GM12878 (cell line): ENCODE measurements at regions not wholly inside any gene's neighbourhood (a gene's known extent, or its start where the extent isn't known, plus 50 kb on each side); places are given as distances from the start of the nearest gene placed in this dataset.
"Not testable (repeated sequence)": the region's sequence is repeated elsewhere in the genome, so short reads cannot be mapped to it uniquely, and the experiment has no call there.

Experiments used
- ATAC-seq: fragments of 200-7000 bp; cut with Tn5 transposase; 3 replicates; pipeline ENCODE4 v1.9.1; 2020; ENCODE audit warnings: mild to moderate bottlenecking, moderate library complexity
- BruUV-seq: library from RNA; stranded (reverse); fragments of 400-500 nt; replicated peaks from 2 replicates; lab custom pipeline; 2021; lab: Mats Ljungman, UMichigan
- CTCF ChIA-PET: fragments of 300-600 bp; sonication (Branson Sonifier 250); formaldehyde crosslinking; extraction: SDS; loops from one replicate; lab custom pipeline; 2021; ENCODE audit warnings: inconsistent platforms; lab: Yijun Ruan, JAX
- POLR2A ChIA-PET: fragments of 350-600 bp; formaldehyde crosslinking; extraction: SDS; loops from one replicate; lab custom pipeline; 2021; ENCODE audit warnings: inconsistent platforms; lab: Charles Lee
- RAD21 ChIA-PET: fragments of 300-600 bp; sonication (Branson Sonifier 250); formaldehyde crosslinking; loops from one replicate; lab custom pipeline; 2023; ENCODE audit warnings: antibody characterized with exemption; ENCODE audit not compliant: unreplicated experiment; lab: Charles Lee
- SMC1A ChIA-PET: fragments of 300-600 bp; sonication (Branson Sonifier 250); formaldehyde crosslinking; loops from one replicate; lab custom pipeline; 2023; ENCODE audit not compliant: unreplicated experiment, uncharacterized antibody; lab: Charles Lee
- DNase-seq: peaks from one replicate; pipeline ENCODE4 v3.0.0-alpha.2; 2011; ENCODE audit warnings: low read depth, low spot score
- FAIRE-seq: peaks from 3 replicates; lab custom pipeline; 2011; peaks lifted over from hg19 to GRCh38; lab: Jason Lieb, UNC
- H2AFZ ChIP-seq: 2 replicates; pipeline ENCODE4 v1.6.0; 2011; ENCODE audit warnings: low read depth, low read length, control low read depth; ENCODE audit not compliant: control insufficient read depth
- H3K27ac ChIP-seq: 2 replicates; pipeline ENCODE4 v1.5.1; 2011; ENCODE audit warnings: control low read depth; ENCODE audit not compliant: control insufficient read depth, insufficient read depth
- H3K27me3 ChIP-seq, 2 experiments: replicated peaks in 1 of 2; 2 replicates each; pipeline versions ENCODE4 v1.6.0 to v1.6.1; 2011; ENCODE audit warnings: low read length in 1 of 2; ENCODE audit not compliant: control insufficient read depth in 2 of 2, insufficient read depth in 2 of 2
- H3K36me3 ChIP-seq, 2 experiments: 2 replicates each; pipeline ENCODE4 v1.5.1; 2011; ENCODE audit warnings: low read length in 1 of 2; ENCODE audit not compliant: control insufficient read depth in 2 of 2, insufficient read depth in 2 of 2
- H3K4me1 ChIP-seq: 2 replicates; pipeline ENCODE4 v1.6.1; 2011; ENCODE audit warnings: mild to moderate bottlenecking, low read length, moderate library complexity, mixed read lengths; ENCODE audit not compliant: control insufficient read depth, insufficient read depth
- H3K4me2 ChIP-seq: 2 replicates; pipeline ENCODE4 v1.6.0; 2011; ENCODE audit warnings: control low read depth; ENCODE audit not compliant: control insufficient read depth, insufficient read depth
- H3K4me3 ChIP-seq: fragments of 200-600 bp; sonication (generic); 2 replicates; pipeline ENCODE4 v1.5.1; 2016
- H3K79me2 ChIP-seq: 2 replicates; pipeline ENCODE4 v1.6.0; 2011; ENCODE audit warnings: low read length; ENCODE audit not compliant: control insufficient read depth, insufficient read depth
- H3K9ac ChIP-seq: 2 replicates; pipeline ENCODE4 v1.8.0; 2011; ENCODE audit warnings: low read length, control low read depth, mixed read lengths; ENCODE audit not compliant: control insufficient read depth, insufficient read depth
- H3K9me3 ChIP-seq: replicated peaks from 3 replicates; pipeline ENCODE4 v1.5.1; 2011; ENCODE audit warnings: mild to moderate bottlenecking, low read length; ENCODE audit not compliant: control insufficient read depth, insufficient read depth
- H4K20me1 ChIP-seq: 2 replicates; pipeline ENCODE4 v1.6.0; 2011; ENCODE audit not compliant: control insufficient read depth, insufficient read depth
- ATF3 ChIP-seq: IDR thresholded peaks from 2 replicates; pipeline ENCODE4 v1.6.1; 2011; ENCODE audit warnings: low read depth, mild to moderate bottlenecking, low read length, moderate library complexity, borderline replicate concordance; ENCODE audit errors: extremely low read depth
- ATF7 ChIP-seq: fragments of 450-650 bp; IDR thresholded peaks from 2 replicates; pipeline ENCODE4 v1.6.1; 2016; ENCODE audit warnings: low read depth, mild to moderate bottlenecking
- BRCA1 ChIP-seq: IDR thresholded peaks from 2 replicates; pipeline ENCODE4 v1.6.1; 2011; ENCODE audit warnings: low read depth, low read length, improper control_type of control experiment
- CBX5 ChIP-seq: sonication (generic); IDR thresholded peaks from 2 replicates; pipeline ENCODE4 v1.6.1; 2016; ENCODE audit warnings: low read depth, moderate library complexity, mild to moderate bottlenecking, inconsistent platforms
- CTCF ChIP-seq, 3 experiments: IDR thresholded peaks in 2 of 3; conservative IDR thresholded peaks in 1 of 3; 2 replicates each; pipeline ENCODE4 v1.5.1; 2011; ENCODE audit warnings: low read depth in 3 of 3, low read length in 3 of 3, mild to moderate bottlenecking in 3 of 3, control low read depth in 2 of 3, moderate library complexity in 2 of 3, inconsistent platforms in 1 of 3, mixed read lengths in 1 of 3; ENCODE audit not compliant: control insufficient read depth in 2 of 3, insufficient read depth in 1 of 3; ENCODE audit errors: extremely low read depth in 1 of 3
- EGR1 ChIP-seq, 2 experiments: IDR thresholded peaks; 1 replicate in 1 of 2; 2 replicates in 1 of 2; pipeline ENCODE4 v1.6.1; 2011 to 2012; ENCODE audit warnings: low read depth in 2 of 2, low read length in 2 of 2, borderline replicate concordance in 1 of 2, mild to moderate bottlenecking in 1 of 2, moderate library complexity in 1 of 2
- FOXK2 ChIP-seq: fragments of 450-650 bp; IDR thresholded peaks from 2 replicates; pipeline ENCODE4 v1.6.1; 2017; ENCODE audit warnings: mild to moderate bottlenecking, moderate library complexity
- MLLT1 ChIP-seq: fragments of 450-650 bp; IDR thresholded peaks from 2 replicates; pipeline ENCODE4 v1.6.1; 2016; ENCODE audit warnings: mild to moderate bottlenecking
- ZNF687 ChIP-seq: fragments of 450-650 bp; IDR thresholded peaks from 2 replicates; pipeline ENCODE4 v1.6.1; 2017; ENCODE audit warnings: mild to moderate bottlenecking, moderate library complexity
- WGBS: methylation state at CpG from one replicate; pipeline ENCODE4 v1.1.6; 2016; ENCODE audit warnings: low lambda C conversion rate; ENCODE audit not compliant: insufficient replicate concordance, insufficient coverage; ENCODE audit errors: missing lambda C conversion rate; 5-methylcytosine and 5-hydroxymethylcytosine counted together
- in situ Hi-C: fragments of 300-500 bp; cut with MboI; formaldehyde crosslinking; loops from 9 replicates; pipeline ENCODE4 v1.14.3; 2018; ENCODE audit warnings: mixed read lengths
- intact Hi-C: fragments of 100-400 bp; cut with micrococcal nuclease; formaldehyde crosslinking; loops from one replicate; pipeline ENCODE4 v1.14.2; 2022; ENCODE audit not compliant: unreplicated experiment

GRCh38 chrX:120718969-120719368 is 89.1 kb upstream of the C1GALT1C1 start:
- Histone ChIP-seq H4K20me1 (no peaks in the 10 kb centered on the region), H2AFZ (no peak overlapping the region), H3K36me3 (no peaks in the 10 kb centered on the region), H3K9ac (no peak overlapping the region), H3K4me2 (no peak overlapping the region)
- 38% methylated on average over 2 of the region's 2 CpGs for WGBS
- ChIA-PET POLR2A (no interaction called here), CTCF (no interaction called here)
- no peak for ATAC-seq
- no TSS peak for BruUV-seq
- TF ChIP-seq ATF3 (no peak), BRCA1 (no peak), ATF7 (no peak), EGR1 (IDR thresholded peaks at IDR 0.05; ENCODE audit: borderline replicate concordance in 1 of 2, low read depth in 2 of 2, low read length in 2 of 2) (no peak), MLLT1 (no peak), CBX5 (no peak), CTCF (IDR thresholded peaks at IDR 0.05 in 2 of 3, conservative IDR thresholded peaks at IDR 0.05 in 1 of 3; ENCODE audit: control insufficient read depth in 2 of 3, extremely low read depth in 1 of 3, insufficient read depth in 1 of 3, low read depth in 3 of 3, low read length in 3 of 3) (no peak), ZNF687 (no peak), FOXK2 (no peak)
- TF ChIP-seq, all 136 proteins: peak for 0
- H3K4me1 ChIP-seq, result no peaks in the 10 kb centered on the region
- H3K4me3 ChIP-seq, result no peak overlapping the region
- intact Hi-C loops, result no loop called here
- no peak for FAIRE-seq
- DNase-seq, result no peak
- no peaks in the 10 kb centered on the region for H3K9me3 ChIP-seq
- H3K27me3 ChIP-seq, result no peaks in the 10 kb centered on the region
- H3K79me2 ChIP-seq, result no peaks in the 10 kb centered on the region
- in situ Hi-C loops, result no loop called here
- H3K27ac ChIP-seq, result no peak overlapping the region
- SMC1A ChIA-PET, result no interaction called here
- RAD21 ChIA-PET, result no interaction called here

- whole genome bisulfite sequencing, result 38% methylated on average over 2 of the region's 2 CpGs
- H3K4me1 ChIP-seq, result not testable (repeated sequence)
Observed at GRCh38 chrX:120702337-120702736, 72.5 kb upstream of the C1GALT1C1 start.

More at GRCh38 chrX:120702337-120702736, 72.5 kb upstream of the C1GALT1C1 start:
- CTCF ChIA-PET, H3K9ac ChIP-seq, H4K20me1 ChIP-seq, intact Hi-C loops, H3K4me2 ChIP-seq, H3K27me3 ChIP-seq, RAD21 ChIA-PET, H3K9me3 ChIP-seq, FAIRE-seq, in situ Hi-C loops, H3K79me2 ChIP-seq, H3K36me3 ChIP-seq, BruUV-seq, ATAC-seq, DNase-seq, H2AFZ ChIP-seq, POLR2A ChIA-PET, H3K4me3 ChIP-seq, H3K27ac ChIP-seq: not testable (repeated sequence)
- SMC1A ChIA-PET, result interaction anchor here (1.1 kb wide), 1 partner anchor 245 kb away, joined by 3 read pairs; no protein-coding TSS in a partner anchor
